LHCN-M2 (cell line): ENCODE measurements at regions not wholly inside any gene's neighbourhood (a gene's known extent, or its start where the extent isn't known, plus 50 kb on each side); places are given as distances from the start of the nearest gene placed in this dataset.
"Not testable (repeated sequence)": the region's sequence is repeated elsewhere in the genome, so short reads cannot be mapped to it uniquely, and the experiment has no call there.

Experiments used
- DNase-seq: peaks from one replicate; pipeline ENCODE4 v3.0.0-alpha.2; 2012; ENCODE audit warnings: low read depth

DNA sequence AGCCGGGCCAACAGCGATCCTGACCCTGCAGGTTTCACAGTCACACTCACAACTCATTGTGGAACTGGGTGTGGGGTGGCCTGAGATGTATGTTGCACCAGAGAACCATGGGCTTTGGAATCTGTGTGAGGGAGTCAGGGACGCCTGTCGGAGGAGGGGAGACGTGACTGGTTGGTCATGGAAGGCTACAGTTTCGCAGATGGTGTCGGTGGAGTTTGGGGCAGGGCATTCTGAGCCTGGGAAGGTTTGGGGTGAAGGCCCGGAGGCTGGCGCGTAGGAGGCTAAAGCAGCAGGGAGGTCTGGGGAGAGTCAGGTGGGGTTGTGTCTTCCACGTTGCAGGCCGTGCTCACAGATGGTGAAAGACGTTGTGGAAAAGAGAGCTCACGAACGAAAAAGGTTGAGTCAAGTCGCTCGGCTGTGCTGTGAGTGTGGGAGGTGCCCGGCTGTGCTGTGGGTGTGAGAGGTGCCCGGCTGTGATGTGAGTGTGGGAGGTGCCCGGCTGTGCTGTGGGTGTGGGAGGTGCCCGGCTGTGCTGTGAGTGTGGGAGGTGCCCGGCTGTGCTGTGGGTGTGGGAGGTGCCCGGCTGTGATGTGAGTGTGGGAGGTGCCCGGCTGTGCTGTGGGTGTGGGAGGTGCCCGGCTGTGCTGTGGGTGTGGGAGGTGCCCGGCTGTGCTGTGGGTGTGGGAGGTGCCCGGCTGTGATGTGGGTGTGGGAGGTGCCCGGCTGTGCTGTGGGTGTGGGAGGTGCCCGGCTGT is 244.2 kb upstream of the B3GAT1 start:
- not testable (repeated sequence) for DNase-seq

DNA sequence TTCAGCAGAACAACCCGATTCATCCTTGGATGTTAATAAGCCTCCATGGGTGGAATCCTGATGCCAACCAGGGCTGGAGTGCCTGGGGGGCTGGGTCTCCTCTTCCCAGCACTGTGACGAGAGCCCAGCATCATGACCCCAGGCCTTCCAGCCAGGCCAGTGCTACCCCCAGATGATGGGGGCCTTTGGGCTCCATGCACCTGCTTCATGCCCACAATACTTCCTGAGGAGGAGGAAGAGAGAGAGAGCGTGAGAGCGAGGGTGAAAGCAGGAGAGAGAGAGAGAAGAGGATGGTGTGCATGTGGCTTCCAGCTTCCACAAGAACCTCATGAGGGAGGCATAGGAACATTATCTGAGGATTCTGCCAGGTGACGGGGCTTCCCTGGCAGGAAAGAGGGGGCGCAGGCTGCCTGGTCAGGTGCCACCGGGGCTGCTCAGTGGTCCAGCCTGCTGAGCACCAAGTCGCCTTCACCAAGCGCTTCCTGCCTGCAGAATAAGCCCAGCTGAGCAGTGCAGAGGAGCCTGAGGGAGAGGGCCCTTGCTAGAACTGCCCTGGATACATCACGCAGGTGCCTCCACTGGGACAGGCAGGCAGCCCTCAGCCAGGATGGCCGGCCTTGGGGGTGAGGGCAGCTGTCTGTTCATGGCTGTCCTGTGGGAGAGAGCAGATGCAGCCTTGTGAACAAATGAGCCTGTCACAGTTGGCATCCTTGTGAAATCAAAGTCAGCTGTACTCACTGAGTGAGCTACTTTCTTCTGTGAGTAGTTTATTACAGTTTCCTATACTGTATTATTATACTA is 243.3 kb upstream of the B3GAT1 start:
- DNase-seq, result no peak

- no peak for DNase-seq
Observed at GRCh38 chr11:134654161-134654915, 242.3 kb upstream of the B3GAT1 start.

DNA sequence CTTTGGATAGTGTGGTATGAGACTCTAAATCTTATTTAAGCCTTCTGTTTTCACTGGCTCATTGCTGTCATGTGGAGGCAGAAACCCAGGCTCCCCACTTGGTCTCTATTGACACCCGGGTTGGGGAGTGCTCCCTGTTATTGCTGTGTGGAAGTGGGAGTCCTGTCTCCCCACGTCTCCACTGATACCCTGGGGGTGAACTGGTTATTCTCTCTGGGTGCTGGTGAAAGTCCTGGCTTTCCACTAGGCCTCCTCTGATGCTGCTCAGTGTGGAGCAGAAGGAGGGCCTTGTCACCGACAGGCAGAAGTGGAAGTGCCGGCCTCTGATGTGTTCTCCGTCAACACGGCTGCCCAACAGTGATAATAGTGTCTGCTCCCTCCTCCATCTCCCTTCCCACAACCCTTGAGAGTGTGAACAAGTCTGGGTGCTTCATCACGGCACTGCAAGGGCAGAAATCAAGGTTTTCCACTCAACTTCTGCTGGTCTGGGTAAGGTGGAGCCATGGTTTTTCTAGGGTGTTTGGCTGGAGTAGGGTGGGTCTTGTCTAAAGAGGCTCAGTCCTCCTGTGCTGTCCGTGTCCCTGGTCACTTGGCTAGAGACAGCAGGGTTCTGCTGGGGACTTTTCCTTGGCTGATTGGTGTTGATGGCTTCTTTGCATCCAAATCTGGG is 240.7 kb upstream of the B3GAT1 start:
- DNase-seq, result no peak

- DNase-seq, result no peak
Observed at GRCh38 chr11:134647066-134647743, 235.2 kb upstream of the B3GAT1 start.

DNA sequence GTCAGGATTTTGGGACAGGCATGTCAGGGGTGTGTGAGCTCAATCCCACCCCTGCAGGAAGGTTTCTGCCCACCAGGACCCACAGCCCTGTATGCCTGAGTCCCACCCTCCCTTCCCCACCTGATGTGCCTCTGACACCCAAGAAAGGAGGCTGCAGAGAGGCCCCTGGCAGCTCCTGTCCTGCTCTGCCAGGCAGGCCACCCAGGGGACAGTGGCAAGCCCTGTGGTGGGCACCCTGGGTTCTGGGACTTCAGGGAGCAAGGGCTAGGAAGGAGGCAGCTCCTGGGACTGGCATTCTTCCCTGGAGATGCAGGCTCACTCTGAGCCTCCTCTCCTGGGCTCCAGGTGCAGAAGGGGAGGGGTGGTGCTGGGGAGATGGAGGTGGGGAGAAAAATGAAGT is 234.5 kb upstream of the B3GAT1 start:
- no peak for DNase-seq

GRCh38 chr11:134645576-134645975 is 233.5 kb upstream of the B3GAT1 start:
- no peak for DNase-seq

DNA sequence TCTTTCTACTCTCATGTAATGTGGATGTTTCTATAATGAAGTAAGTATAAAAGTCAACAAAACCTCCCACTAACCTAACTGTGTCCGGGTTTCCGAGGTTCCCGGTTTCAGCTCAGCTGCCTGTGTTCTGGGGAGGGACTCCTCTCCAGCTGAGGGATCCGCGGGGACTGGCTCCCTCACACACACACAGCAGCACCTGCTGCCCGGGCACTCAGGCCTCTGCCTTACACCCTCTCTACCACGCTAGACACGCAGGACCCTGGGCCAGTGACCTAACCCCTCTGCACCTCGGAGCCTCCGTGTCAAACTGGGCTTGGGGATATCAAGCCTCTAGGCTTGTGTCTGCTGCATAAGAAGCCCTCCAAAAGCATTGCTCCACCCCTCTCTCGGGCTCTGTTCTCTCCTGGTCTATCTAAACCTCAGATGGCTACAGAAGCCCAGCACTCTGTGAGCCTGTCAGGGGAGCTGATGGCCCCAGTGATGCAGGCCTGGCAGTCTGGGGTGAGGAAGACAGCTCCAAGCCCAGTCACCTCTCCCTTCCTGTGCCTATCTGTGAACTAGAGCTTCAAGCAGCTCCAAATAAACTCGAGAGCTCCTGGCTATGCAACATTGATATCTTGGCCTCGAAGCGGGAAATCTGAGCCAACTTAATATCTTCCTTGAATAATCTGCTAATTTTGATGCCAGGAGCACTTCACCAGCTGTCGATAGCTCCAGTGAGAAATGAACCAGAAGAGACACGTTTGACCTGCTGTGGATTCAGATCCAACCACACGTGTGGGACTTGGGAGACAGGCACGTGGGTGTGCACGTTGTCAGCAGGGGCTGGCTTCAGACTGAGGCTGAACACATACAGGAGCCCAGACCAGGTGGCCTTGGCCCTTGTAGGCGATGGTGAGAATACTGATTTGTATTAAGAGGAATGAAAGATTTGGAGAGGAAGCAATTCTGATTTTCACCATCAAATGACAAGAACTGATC is 232.7 kb upstream of the B3GAT1 start:
- no peak for DNase-seq

GRCh38 chr11:134643115-134644012 is 231.3 kb upstream of the B3GAT1 start:
- no peak for DNase-seq

GRCh38 chr11:134642206-134642605 is 230.2 kb upstream of the B3GAT1 start:
- no peak for DNase-seq

DNA sequence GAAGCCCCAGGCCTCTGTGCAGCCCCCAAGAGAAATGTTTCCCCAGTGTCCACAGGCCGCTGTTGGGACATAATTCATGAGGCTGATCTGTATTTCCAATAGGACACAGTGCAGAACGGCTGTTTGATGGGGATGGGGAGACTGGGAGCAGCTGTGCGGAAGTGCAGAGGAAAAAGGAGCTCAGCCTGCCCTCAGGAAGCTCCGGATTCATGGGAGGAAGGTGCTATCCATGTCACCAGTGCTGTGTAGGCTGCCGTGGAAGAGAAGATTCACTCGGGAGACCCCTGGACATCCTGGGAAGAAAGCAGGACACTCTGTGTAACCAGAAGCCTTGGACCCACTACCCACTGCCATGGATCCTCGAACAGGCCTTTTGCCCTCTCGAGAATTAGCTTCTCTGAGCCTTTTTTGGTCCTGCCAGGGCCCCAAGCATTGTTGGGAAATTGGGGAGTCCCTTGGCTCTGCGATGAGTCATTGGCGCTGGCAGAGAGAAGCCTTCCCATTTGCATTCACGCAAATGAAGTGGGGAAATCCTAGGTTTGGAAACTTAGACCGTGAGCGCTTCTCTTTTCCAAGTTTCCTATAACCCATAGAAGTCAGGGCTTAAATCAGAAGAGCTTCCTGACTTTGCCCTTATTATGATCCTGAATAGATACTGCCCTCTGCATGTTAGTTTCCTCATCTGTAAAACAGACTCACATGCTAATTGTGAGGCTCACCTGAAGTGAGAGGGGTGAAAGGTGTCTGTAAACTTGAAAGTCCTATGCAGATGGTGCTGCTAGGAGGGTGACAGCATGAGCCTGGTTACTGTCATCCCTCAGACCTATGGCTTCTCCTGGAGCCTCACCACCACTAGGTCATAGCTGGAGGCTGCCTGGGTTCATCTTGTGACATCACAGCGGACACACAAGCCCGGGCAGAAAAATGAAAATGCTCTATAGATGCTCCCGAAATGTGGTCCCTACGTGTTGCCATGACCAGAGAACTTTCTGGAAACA is 229.2 kb upstream of the B3GAT1 start:
- no peak for DNase-seq

- DNase-seq, result no peak
Observed at GRCh38 chr11:134640536-134640935, 228.5 kb upstream of the B3GAT1 start.

- no peak for DNase-seq
Observed at GRCh38 chr11:134639586-134640330, 227.7 kb upstream of the B3GAT1 start.

GRCh38 chr11:134638796-134639430 is 226.9 kb upstream of the B3GAT1 start:
- no peak for DNase-seq

- DNase-seq, result no peak
Observed at GRCh38 chr11:134637091-134638015, 225.3 kb upstream of the B3GAT1 start.
